HG03521 (cell line): ENCODE measurements at regions not wholly inside any gene's neighbourhood (a gene's known extent, or its start where the extent isn't known, plus 50 kb on each side); places are given as distances from the start of the nearest gene placed in this dataset.
"Not testable (repeated sequence)": the region's sequence is repeated elsewhere in the genome, so short reads cannot be mapped to it uniquely, and the experiment has no call there.

ENCODE experiments used
- ATAC-seq: cut with Tn5 transposase; IDR thresholded peaks from one replicate; pipeline ENCODE4 v1.9.1; 2021; ENCODE audit warnings: mild to moderate bottlenecking, moderate library complexity; ENCODE audit not compliant: unreplicated experiment

GRCh38 chr19:27729332-27729731, 1483.6 kb downstream of the UQCRFS1 start:
- ATAC-seq, result no peak

GRCh38 chr19:27722625-27723024, 1490.3 kb downstream of the UQCRFS1 start:
- ATAC-seq, result no peak

- ATAC-seq, result no peak
Measured at GRCh38 chr19:27720155-27720554, 1492.8 kb downstream of the UQCRFS1 start.

GRCh38 chr19:27719034-27719433, 1493.9 kb downstream of the UQCRFS1 start:
- no peak for ATAC-seq

- ATAC-seq, result no peak
Measured at GRCh38 chr19:27718234-27718633, 1494.7 kb downstream of the UQCRFS1 start.

- no peak for ATAC-seq
Measured at GRCh38 chr19:27717825-27718224, 1495.1 kb downstream of the UQCRFS1 start.

- no peak for ATAC-seq
Measured at GRCh38 chr19:27716922-27717321, 1496.0 kb downstream of the UQCRFS1 start.

- no peak for ATAC-seq
Measured at GRCh38 chr19:27714857-27715256, 1498.1 kb downstream of the UQCRFS1 start.

GRCh38 chr19:27709496-27709895, 1503.5 kb downstream of the UQCRFS1 start:
- ATAC-seq, result no peak

- ATAC-seq, result not testable (repeated sequence)
Measured at GRCh38 chr19:27708986-27709385, 1504.0 kb downstream of the UQCRFS1 start.

GRCh38 chr19:27707026-27707425, 1505.9 kb downstream of the UQCRFS1 start:
- ATAC-seq, result not testable (repeated sequence)

- ATAC-seq, result no peak
Measured at GRCh38 chr19:27705896-27706295, 1507.1 kb downstream of the UQCRFS1 start.

GRCh38 chr19:27694361-27695055, 1518.4 kb downstream of the UQCRFS1 start:
- no peak for ATAC-seq

GRCh38 chr19:27691991-27692390, 1521.0 kb downstream of the UQCRFS1 start:
- ATAC-seq, result no peak

- no peak for ATAC-seq
Measured at GRCh38 chr19:27689734-27690241, 1523.2 kb downstream of the UQCRFS1 start.

- no peak for ATAC-seq
Measured at GRCh38 chr19:27684293-27684692, 1528.7 kb downstream of the UQCRFS1 start.

- ATAC-seq, result no peak
Measured at GRCh38 chr19:27681972-27682371, 1531.0 kb downstream of the UQCRFS1 start.

- ATAC-seq, result no peak
Measured at GRCh38 chr19:27679905-27680304, 1533.0 kb downstream of the UQCRFS1 start.

GRCh38 chr19:27679399-27679798, 1533.6 kb downstream of the UQCRFS1 start:
- no peak for ATAC-seq

GRCh38 chr19:27676877-27677276, 1536.1 kb downstream of the UQCRFS1 start:
- no peak for ATAC-seq

- no peak for ATAC-seq
Measured at GRCh38 chr19:27676334-27676733, 1536.6 kb downstream of the UQCRFS1 start.

- ATAC-seq, result no peak
Measured at GRCh38 chr19:27675771-27676170, 1537.2 kb downstream of the UQCRFS1 start.

GRCh38 chr19:27674701-27675100, 1538.2 kb downstream of the UQCRFS1 start:
- no peak for ATAC-seq
